ENCODE measurements at regions not wholly inside any gene's neighbourhood (a gene's known extent, or its start where the extent isn't known, plus 50 kb on each side); places are given as distances from the start of the nearest gene placed in this dataset.

DNA sequence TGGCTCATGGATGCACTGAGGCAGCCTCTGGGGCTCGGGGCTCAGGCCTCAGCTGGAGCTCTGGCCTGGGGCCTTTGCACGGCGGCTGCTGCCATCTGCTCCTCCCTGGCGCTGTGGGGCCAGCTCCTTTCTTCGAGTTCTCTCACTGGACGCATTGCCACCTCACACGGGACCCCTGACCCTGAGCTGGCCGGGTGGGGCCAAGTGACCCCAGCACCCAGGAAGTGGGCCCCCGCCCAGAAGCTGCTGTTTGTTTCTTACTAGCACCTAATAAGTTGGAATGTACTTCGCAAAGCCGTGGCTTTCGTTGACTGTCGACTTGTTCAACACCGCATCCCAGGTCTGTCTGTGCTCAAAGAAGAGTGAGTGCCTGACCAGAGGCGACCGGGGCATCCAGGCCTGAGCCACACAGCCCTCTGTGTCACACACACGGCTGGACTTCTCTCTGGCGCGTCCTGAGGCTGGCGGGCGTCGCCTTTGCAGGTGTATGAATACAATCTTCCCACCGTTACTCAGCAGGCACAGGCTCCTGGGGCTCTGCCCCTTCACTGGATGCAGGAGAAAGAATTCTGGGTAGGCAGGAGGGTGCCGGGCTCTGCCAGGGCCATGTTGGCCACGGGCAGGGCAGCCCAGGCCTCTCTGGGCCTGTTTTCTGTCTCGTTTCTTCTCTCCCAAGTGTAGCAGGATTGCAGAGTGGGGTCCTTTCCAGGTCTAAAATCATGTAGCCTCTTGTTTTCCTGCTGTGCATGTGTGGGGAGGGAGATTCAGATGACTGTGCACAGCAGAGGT lies 112.9 kb downstream of the DLL1 start:
- TF ChIP-seq EZH2 (IDR thresholded peaks at IDR 0.05; ENCODE audit: insufficient read depth, poor library complexity, severe bottlenecking) (no peak), EZH2phosphoT487 (IDR thresholded peaks at IDR 0.05; ENCODE audit: insufficient read depth, low read depth) (no peak)
